Retinal pigment epithelial cell (primary cell): ENCODE measurements at regions not wholly inside any gene's neighbourhood (a gene's known extent, or its start where the extent isn't known, plus 50 kb on each side); places are given as distances from the start of the nearest gene placed in this dataset.
A peak's percentile ranks its signal among the peaks of the same experiment; 100 is the strongest.
"Not testable (repeated sequence)": the region's sequence is repeated elsewhere in the genome, so short reads cannot be mapped to it uniquely, and the experiment has no call there.

ENCODE experiments used
- DNase-seq: peaks from one replicate; pipeline ENCODE4 v3.0.0-alpha.2; 2010; ENCODE audit warnings: low read depth
- H3K4me3 ChIP-seq: 2 replicates; pipeline ENCODE4 v1.5.1; 2011; ENCODE audit warnings: mild to moderate bottlenecking, low read length, control low read depth, moderate library complexity
- CTCF ChIP-seq: conservative IDR thresholded peaks from 2 replicates; pipeline ENCODE4 v1.5.1; 2011; ENCODE audit warnings: low read depth, low read length, control low read depth, inconsistent platforms

GRCh38 chr3:71928212-71928611 is 143.3 kb upstream of the PROK2 start:
- no peak for DNase-seq
- H3K4me3 ChIP-seq: no peak overlapping the region
- no peak for TF ChIP-seq CTCF

GRCh38 chr3:71927505-71928066 is 142.6 kb upstream of the PROK2 start:
- DNase-seq: no peak
- no peak overlapping the region for H3K4me3 ChIP-seq
- TF ChIP-seq CTCF: no peak

GRCh38 chr3:71926616-71927015 is 141.7 kb upstream of the PROK2 start:
- H3K4me3 ChIP-seq: no peak overlapping the region
- DNase-seq: no peak
- no peak for TF ChIP-seq CTCF

- TF ChIP-seq CTCF: peak; percentile 50
- H3K4me3 ChIP-seq: no peak overlapping the region
- DNase-seq: no peak
Observed at GRCh38 chr3:71926262-71926600, 141.3 kb upstream of the PROK2 start.

GRCh38 chr3:71925511-71926261 is 140.7 kb upstream of the PROK2 start:
- DNase-seq, H3K4me3 ChIP-seq: not testable (repeated sequence)

- H3K4me3 ChIP-seq: no peak overlapping the region
- DNase-seq: peak; percentile 45
- no peak for TF ChIP-seq CTCF
Observed at GRCh38 chr3:71924721-71925120, 139.8 kb upstream of the PROK2 start.

- DNase-seq: no peak
- no peak overlapping the region for H3K4me3 ChIP-seq
- no peak for TF ChIP-seq CTCF
Observed at GRCh38 chr3:71921036-71921435, 136.1 kb upstream of the PROK2 start.
